ENCODE measurements at regions not wholly inside any gene's neighbourhood (a gene's known extent, or its start where the extent isn't known, plus 50 kb on each side); places are given as distances from the start of the nearest gene placed in this dataset.

DNA sequence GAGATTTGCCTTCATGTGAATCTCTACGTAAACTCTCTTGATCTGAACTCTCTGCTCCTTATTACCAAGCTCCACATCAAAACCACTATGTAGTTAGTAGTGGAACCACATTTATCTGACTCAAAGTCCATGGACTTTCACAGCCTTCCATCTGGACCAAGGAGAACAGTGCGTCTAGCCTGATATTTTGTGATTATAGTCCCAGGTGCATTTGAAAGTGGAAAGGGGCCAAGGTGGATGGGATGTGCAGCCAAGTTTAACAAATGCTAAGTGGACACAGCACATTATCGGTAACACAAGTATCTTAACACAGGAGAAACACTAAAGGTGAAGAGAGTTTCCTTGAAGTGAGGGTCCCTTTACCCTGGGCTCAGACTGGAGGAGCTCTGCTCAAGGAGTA lies 281.2 kb upstream of the SGK1 start:
- TF ChIP-seq, protein P1, sequence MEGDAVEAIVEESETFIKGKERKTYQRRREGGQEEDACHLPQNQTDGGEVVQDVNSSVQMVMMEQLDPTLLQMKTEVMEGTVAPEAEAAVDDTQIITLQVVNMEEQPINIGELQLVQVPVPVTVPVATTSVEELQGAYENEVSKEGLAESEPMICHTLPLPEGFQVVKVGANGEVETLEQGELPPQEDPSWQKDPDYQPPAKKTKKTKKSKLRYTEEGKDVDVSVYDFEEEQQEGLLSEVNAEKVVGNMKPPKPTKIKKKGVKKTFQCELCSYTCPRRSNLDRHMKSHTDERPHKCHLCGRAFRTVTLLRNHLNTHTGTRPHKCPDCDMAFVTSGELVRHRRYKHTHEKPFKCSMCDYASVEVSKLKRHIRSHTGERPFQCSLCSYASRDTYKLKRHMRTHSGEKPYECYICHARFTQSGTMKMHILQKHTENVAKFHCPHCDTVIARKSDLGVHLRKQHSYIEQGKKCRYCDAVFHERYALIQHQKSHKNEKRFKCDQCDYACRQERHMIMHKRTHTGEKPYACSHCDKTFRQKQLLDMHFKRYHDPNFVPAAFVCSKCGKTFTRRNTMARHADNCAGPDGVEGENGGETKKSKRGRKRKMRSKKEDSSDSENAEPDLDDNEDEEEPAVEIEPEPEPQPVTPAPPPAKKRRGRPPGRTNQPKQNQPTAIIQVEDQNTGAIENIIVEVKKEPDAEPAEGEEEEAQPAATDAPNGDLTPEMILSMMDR (IDR thresholded peaks at IDR 0.05) = no peak
- TF ChIP-seq POLR2A (IDR thresholded peaks at IDR 0.05) = no peak

Data from uterus (tissue), 2 donors.